ENCODE measurements at regions not wholly inside any gene's neighbourhood (a gene's known extent, or its start where the extent isn't known, plus 50 kb on each side); places are given as distances from the start of the nearest gene placed in this dataset.

DNA sequence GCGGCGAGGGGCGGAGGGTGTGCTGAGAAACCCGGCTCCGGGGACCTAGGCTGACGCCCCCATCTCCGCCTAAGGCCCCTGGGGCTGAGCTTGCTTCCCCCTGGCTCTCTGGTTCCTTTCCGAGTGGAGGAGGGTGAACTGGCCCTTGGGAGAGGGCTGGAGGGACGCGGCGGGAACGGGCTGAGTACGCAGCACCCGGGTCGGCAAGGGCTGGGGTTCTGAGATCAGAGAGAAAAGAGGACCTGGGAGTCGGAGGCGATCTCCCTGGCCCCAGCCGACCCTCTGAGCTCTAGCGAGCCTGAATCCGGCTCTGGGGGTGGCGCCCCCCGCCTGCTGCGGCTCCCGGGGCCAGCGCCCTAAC, 270.8 kb downstream of the FOXD2 start:
- no peak for DNase-seq

DNA sequence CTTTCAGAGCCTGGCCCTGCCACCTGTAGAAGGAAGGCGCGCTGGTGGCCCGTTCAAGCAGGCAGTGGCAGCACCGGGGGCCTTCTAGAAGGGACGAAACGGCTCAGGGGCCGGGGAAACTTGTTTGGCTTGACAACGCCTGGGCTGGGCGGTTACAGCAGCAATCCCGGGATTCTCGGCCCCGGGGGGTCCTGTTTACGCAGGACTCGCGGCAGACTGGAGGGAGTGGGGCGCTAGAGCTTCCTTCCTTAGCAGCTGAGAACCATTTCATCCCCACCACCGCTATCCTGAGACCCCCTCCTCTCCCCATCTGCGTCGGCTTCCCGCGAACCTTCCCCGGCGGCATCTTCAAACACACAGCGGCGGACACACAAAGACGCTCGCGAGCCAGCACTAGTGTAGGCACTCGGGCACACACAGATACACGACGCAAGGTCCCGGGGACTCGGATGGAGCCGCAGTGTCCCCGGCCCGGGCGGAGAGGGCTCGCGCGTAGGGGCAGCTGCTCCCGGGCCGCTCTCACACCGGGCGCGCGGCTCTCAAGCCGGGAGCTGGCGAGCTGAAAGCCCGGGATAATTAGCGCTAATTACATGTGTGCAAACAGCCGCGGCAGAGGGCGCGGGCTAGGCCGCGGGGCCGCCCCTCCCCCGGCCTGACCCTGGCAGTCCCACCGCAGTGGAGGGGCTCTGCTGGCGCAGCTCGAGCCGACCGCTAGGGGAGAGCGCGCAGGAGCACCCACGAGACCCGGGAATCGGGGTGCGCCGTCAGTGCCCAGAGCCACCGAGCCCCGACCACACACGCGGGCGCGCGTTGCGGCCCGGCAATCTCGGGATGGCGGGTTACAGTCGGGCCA, 271.4 kb downstream of the FOXD2 start:
- peak; percentile 36 for DNase-seq

- DNase-seq, result no peak
These were observed 272.0 kb downstream of the FOXD2 start for GRCh38 chr1:47709872-47710231.

- DNase-seq, result peak; percentile 30
These were observed 272.7 kb downstream of the FOXD2 start for GRCh38 chr1:47710329-47711071.
